Right lobe of liver (tissue), 6 donors: ENCODE measurements at regions not wholly inside any gene's neighbourhood (a gene's known extent, or its start where the extent isn't known, plus 50 kb on each side); places are given as distances from the start of the nearest gene placed in this dataset.

Experiments
- ATAC-seq, 4 donors: fragments of 200-7000 bp; cut with Tn5 transposase; one replicate each; pipeline ENCODE4 v1.9.1; 2020; ENCODE audit warnings: mild to moderate bottlenecking in 4 of 4, moderate library complexity in 4 of 4
- DNase-seq, 3 donors: peaks; one replicate each; pipeline ENCODE4 v3.0.0-alpha.2; 2020
- H3K27ac ChIP-seq, 3 donors: fragments of 200-600 bp; one replicate each; pipeline ENCODE4 v1.8.0; 2022
- H3K27me3 ChIP-seq, 2 donors: fragments of 200-600 bp; one replicate each; pipeline ENCODE4 v1.8.0; 2022
- H3K36me3 ChIP-seq, 4 donors: fragments of 200-600 bp; sonication (generic) in 1 of 4; one replicate each; pipeline versions ENCODE4 v1.5.1 to v1.8.0; 2017 to 2022; ENCODE audit warnings: control low read depth in 1 of 4
- H3K4me1 ChIP-seq, 4 donors: fragments of 200-600 bp; sonication (generic) in 1 of 4; one replicate each; pipeline versions ENCODE4 v1.5.1 to v1.8.0; 2017 to 2022; ENCODE audit warnings: control low read depth in 1 of 4
- H3K4me3 ChIP-seq, 3 donors: fragments of 200-600 bp; one replicate each; pipeline ENCODE4 v1.8.0; 2022
- H3K9me3 ChIP-seq, 4 donors: fragments of 200-600 bp; sonication (generic) in 1 of 4; one replicate each; pipeline versions ENCODE4 v1.5.1 to v1.8.0; 2017 to 2022; ENCODE audit warnings: control low read depth in 1 of 4
- POLR2A ChIP-seq: fragments of 450-650 bp; IDR thresholded peaks from one replicate; pipeline ENCODE4 v1.6.1; 2017; ENCODE audit warnings: antibody characterized with exemption, mild to moderate bottlenecking
- WGBS: methylation state at CpG from one replicate; pipeline ENCODE4 v1.1.6; 2018; ENCODE audit warnings: low coverage, low lambda C conversion rate; ENCODE audit not compliant: insufficient coverage; ENCODE audit errors: missing lambda C conversion rate; 5-methylcytosine and 5-hydroxymethylcytosine counted together
- intact Hi-C, 2 donors: fragments of 100-400 bp; cut with DNase I; formaldehyde crosslinking; loops; one replicate each; pipeline versions ENCODE4 v1.11.2 to v1.14.1; 2022
- TF ChIP-seq, protein P1 (sequence below), 4 donors: fragments of 200-600 bp in 3 of 4; fragments of 450-650 bp in 1 of 4; IDR thresholded peaks; one replicate each; pipeline versions ENCODE4 v1.5.1 to v1.8.0; 2016 to 2022; ENCODE audit warnings: antibody characterized with exemption in 4 of 4, mild to moderate bottlenecking in 2 of 4
- donor health status: DM: no; HTN: yes; CAD: no.
- donor health status: DM: no; HTN: no; CAD: no.
- donor health status: DM: no; HTN: no; CAD: no.
- donor health status: DM: no; HTN: yes; CAD: no.
- donor health status: DM: no; HTN: yes; CAD: no.

DNA sequence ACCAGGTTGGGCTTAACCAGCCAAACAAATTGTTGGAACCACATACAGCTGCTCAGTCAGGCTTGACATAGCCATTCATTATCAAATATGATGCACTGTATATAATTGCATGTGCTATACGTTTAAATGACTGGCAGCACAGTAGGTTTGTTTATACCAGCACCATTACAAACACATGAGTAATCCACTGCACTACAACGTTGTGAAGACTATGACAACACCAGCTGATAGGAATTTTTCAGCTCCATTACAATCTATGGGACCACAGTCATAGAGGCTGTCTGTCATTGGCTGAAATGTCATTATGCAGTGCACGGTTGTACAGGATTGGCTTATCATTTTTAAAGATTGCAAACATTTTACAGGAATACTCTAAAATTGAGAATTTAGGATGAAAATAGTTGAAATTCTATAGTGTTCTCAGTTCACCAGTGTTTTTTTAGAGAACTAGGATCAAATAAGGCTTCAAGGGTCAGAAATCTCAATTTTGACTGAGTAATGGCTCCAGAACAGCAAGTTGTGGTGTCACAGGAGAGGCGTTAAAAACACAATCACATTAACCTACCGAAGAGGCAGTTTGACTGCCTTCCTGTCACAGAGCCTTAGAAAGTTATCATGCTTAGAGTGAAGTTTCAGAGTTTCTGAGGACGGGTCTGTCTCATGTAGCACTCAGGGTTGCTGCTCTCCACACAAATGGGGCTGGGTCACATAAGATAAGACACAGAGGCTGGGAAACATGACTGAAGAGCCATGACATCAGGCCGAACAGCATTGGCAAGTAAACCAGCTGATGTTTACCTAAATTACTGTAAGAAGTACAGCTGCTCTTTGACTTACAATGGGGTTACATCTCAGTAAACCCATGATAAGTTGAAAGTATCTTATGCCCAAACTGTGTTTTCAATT is 60.7 kb upstream of the SMLR1 start:
- no peak for ATAC-seq
- no peak overlapping the region for H3K27ac ChIP-seq
- TF ChIP-seq POLR2A: no peak
- 69% methylated on average over 6 of the region's 7 CpGs for WGBS
- no peaks in the 10 kb centered on the region for H3K36me3 ChIP-seq
- H3K9me3 ChIP-seq: no peaks in the 10 kb centered on the region
- intact Hi-C loops: no loop called here
- H3K27me3 ChIP-seq: no peaks in the 10 kb centered on the region
- DNase-seq: no peak
- no peak overlapping the region for H3K4me3 ChIP-seq
- H3K4me1 ChIP-seq: no peaks in the 10 kb centered on the region

DNA sequence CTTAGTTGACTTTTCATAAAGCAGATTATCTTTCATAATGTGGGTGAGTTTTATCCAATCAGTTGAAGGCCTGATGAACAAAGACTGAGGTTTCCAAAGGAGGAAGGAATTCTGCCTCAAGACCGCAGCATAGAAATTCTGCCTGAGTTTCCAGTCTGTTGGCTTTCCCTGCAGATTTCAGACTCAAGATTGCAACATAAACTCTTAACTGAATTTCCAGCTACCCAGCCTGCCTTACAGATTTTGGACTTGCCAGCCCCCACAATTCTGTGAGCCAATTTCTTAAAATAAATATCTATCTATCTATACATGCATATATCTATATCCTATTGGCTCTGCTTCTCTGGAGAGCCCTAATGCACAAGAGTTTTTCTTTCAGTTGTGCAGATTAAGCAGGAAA is 57.3 kb upstream of the SMLR1 start:
- H3K4me1 ChIP-seq: no peaks in the 10 kb centered on the region
- no peak for DNase-seq
- WGBS: 86% methylated on average over 1 of the region's 1 CpG
- no peak overlapping the region for H3K4me3 ChIP-seq
- no peaks in the 10 kb centered on the region for H3K9me3 ChIP-seq
- TF ChIP-seq POLR2A: no peak
- TF ChIP-seq, protein P1, sequence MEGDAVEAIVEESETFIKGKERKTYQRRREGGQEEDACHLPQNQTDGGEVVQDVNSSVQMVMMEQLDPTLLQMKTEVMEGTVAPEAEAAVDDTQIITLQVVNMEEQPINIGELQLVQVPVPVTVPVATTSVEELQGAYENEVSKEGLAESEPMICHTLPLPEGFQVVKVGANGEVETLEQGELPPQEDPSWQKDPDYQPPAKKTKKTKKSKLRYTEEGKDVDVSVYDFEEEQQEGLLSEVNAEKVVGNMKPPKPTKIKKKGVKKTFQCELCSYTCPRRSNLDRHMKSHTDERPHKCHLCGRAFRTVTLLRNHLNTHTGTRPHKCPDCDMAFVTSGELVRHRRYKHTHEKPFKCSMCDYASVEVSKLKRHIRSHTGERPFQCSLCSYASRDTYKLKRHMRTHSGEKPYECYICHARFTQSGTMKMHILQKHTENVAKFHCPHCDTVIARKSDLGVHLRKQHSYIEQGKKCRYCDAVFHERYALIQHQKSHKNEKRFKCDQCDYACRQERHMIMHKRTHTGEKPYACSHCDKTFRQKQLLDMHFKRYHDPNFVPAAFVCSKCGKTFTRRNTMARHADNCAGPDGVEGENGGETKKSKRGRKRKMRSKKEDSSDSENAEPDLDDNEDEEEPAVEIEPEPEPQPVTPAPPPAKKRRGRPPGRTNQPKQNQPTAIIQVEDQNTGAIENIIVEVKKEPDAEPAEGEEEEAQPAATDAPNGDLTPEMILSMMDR (IDR thresholded peaks at IDR 0.05): no peak
- intact Hi-C loops: no loop called here
- ATAC-seq: no peak
- no peak overlapping the region for H3K27ac ChIP-seq
- no peaks in the 10 kb centered on the region for H3K27me3 ChIP-seq
- H3K36me3 ChIP-seq: no peaks in the 10 kb centered on the region

DNA sequence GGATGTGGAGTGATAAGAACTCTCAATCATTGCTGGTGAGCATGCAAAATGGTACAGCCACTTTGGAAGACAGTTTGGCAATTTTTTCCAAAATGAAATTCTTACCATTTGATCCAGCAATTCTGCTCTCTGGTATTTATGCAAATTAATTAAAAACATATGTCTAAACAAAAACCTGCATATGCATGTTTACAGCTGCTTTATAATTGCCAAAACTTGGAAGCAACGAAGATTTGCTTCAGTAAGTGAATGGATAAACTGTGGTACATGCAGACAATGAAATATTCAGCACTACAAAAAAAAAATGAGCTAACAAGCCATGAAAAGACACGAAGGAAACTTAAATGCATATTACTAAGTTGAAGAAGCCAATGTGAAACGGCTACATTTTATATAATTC is 55.5 kb upstream of the SMLR1 start:
- Histone ChIP-seq H3K4me3 (no peak overlapping the region), H3K4me1 (no peaks in the 10 kb centered on the region), H3K9me3 (no peaks in the 10 kb centered on the region), H3K27ac (no peak overlapping the region), H3K27me3 (no peaks in the 10 kb centered on the region), H3K36me3 (no peaks in the 10 kb centered on the region)
- WGBS: 72% methylated on average over 3 of the region's 3 CpGs
- intact Hi-C loops: no loop called here
- ATAC-seq (no peak), DNase-seq (no peak)
- TF ChIP-seq POLR2A: no peak
- TF ChIP-seq, protein P1 (IDR thresholded peaks at IDR 0.05): no peak

DNA sequence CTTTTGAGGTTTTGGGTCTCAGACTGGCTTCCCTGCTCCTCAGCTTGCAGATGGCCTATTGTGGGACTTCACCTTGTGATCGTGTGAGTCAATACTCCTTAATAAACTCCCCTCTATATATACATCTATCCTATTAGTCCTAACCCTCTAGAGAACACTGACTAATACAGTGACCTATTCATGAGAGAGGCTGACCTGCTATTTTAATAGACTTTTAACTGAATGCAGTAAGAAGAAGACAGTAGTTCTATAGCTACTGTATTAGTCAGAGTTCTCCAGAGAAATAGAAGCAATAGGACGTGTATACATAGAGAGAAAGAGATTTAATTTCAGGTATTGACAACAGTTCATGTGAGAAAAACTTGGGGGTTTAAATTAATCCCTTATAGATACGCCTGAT is 53.3 kb upstream of the SMLR1 start:
- DNase-seq: no peak
- intact Hi-C loops: no loop called here
- 79% methylated on average over 3 of the region's 3 CpGs for WGBS
- no peak for ATAC-seq
- H3K4me1 ChIP-seq: no peaks in the 10 kb centered on the region
- H3K36me3 ChIP-seq: no peaks in the 10 kb centered on the region
- H3K4me3 ChIP-seq: no peak overlapping the region
- no peaks in the 10 kb centered on the region for H3K9me3 ChIP-seq
- no peaks in the 10 kb centered on the region for H3K27me3 ChIP-seq
- H3K27ac ChIP-seq: no peak overlapping the region
- no peak for TF ChIP-seq POLR2A
- TF ChIP-seq, protein P1 (IDR thresholded peaks at IDR 0.05): no peak

DNA sequence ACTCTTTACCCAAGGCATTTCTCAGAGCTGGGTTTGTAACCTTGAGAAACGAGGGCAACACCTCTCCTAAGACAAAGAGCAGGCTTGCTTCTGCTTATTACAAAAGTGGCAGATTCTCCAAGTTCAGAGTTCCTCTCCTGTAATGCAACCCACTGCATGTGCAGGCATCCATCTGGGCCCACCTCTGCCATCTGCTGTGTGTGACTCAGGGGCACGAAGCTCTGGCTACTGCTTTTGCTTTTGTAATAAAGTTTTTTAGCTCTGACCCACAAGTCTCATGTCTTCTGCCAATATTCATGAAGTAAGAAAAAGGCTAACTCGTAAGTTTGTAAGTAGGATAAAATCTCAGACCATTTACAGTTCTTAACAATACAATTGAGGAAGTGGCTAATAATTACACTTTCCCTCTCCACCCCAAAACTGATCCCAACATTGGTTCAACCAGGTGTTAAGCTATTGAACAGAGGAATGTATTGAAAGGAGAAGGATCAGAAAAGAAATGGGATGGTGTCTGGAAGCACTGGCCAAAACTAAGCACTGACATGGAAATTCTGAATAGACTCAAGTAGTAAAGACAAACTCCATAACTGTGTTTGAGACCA is 51.7 kb upstream of the SMLR1 start:
- intact Hi-C loops: no loop called here
- Histone ChIP-seq H3K4me1 (no peaks in the 10 kb centered on the region), H3K27me3 (no peaks in the 10 kb centered on the region), H3K27ac (no peak overlapping the region), H3K9me3 (no peaks in the 10 kb centered on the region), H3K4me3 (no peak overlapping the region), H3K36me3 (no peaks in the 10 kb centered on the region)
- ATAC-seq (no peak), DNase-seq (no peak)
- WGBS: 84% methylated on average over 3 of the region's 3 CpGs
- TF ChIP-seq, protein P1 (IDR thresholded peaks at IDR 0.05): no peak
- no peak for TF ChIP-seq POLR2A
